Neutrophil (primary cell): ENCODE measurements at regions not wholly inside any gene's neighbourhood (a gene's known extent, or its start where the extent isn't known, plus 50 kb on each side); places are given as distances from the start of the nearest gene placed in this dataset.
"Not testable (repeated sequence)": the region's sequence is repeated elsewhere in the genome, so short reads cannot be mapped to it uniquely, and the experiment has no call there.

ENCODE experiments used
- H3K27ac ChIP-seq: fragments of 200-600 bp; sonication (generic); 2 replicates; pipeline ENCODE4 v1.5.1; 2016; ENCODE audit warnings: mild to moderate bottlenecking, moderate library complexity
- H3K27me3 ChIP-seq: fragments of 200-600 bp; sonication (generic); 2 replicates; pipeline ENCODE4 v1.6.0; 2016; ENCODE audit warnings: mild to moderate bottlenecking
- H3K36me3 ChIP-seq: fragments of 200-600 bp; sonication (generic); 2 replicates; pipeline ENCODE4 v1.5.1; 2017
- H3K4me1 ChIP-seq, 2 experiments: fragments of 200-600 bp in 1 of 2; sonication (generic) in 1 of 2; 1 replicate in 1 of 2; 2 replicates in 1 of 2; pipeline versions ENCODE4 v1.5.1 to v1.6.1; 2013 to 2016; ENCODE audit warnings: low read depth in 1 of 2, low read length in 1 of 2, mild to moderate bottlenecking in 1 of 2, moderate library complexity in 1 of 2; ENCODE audit not compliant: control insufficient read depth in 1 of 2, insufficient read depth in 1 of 2
- H3K4me3 ChIP-seq, 2 experiments: fragments of 200-600 bp in 1 of 2; sonication (generic) in 1 of 2; 1 replicate in 1 of 2; 2 replicates in 1 of 2; pipeline ENCODE4 v1.5.1; 2013 to 2016; ENCODE audit warnings: low read depth in 1 of 2, low read length in 1 of 2, mild to moderate bottlenecking in 1 of 2, moderate library complexity in 1 of 2
- H3K9me3 ChIP-seq: fragments of 200-600 bp; sonication (generic); 2 replicates; pipeline ENCODE4 v1.5.1; 2016
- CTCF ChIP-seq: fragments of 200-600 bp; sonication (generic); IDR thresholded peaks from 2 replicates; pipeline ENCODE4 v1.5.1; 2016; ENCODE audit warnings: antibody characterized with exemption

GRCh38 chr10:9147475-9147874, 1093.0 kb downstream of the GATA3 start:
- no peak overlapping the region for H3K4me3 ChIP-seq
- no peaks in the 10 kb centered on the region for H3K4me1 ChIP-seq
- H3K27ac ChIP-seq: no peak overlapping the region
- H3K9me3 ChIP-seq: no peaks in the 10 kb centered on the region
- no peak for TF ChIP-seq CTCF
- no peaks in the 10 kb centered on the region for H3K27me3 ChIP-seq
- no peaks in the 10 kb centered on the region for H3K36me3 ChIP-seq

GRCh38 chr10:9149134-9149533, 1094.6 kb downstream of the GATA3 start:
- Histone ChIP-seq H3K9me3 (no peaks in the 10 kb centered on the region), H3K36me3 (no peaks in the 10 kb centered on the region), H3K27ac (no peak overlapping the region), H3K27me3 (no peaks in the 10 kb centered on the region), H3K4me3 (no peak overlapping the region), H3K4me1 (no peaks in the 10 kb centered on the region)
- no peak for TF ChIP-seq CTCF

- not testable (repeated sequence) for H3K36me3 ChIP-seq, H3K9me3 ChIP-seq, H3K27me3 ChIP-seq, H3K27ac ChIP-seq, H3K4me3 ChIP-seq, H3K4me1 ChIP-seq
Measured at GRCh38 chr10:9153057-9153456, 1098.6 kb downstream of the GATA3 start.

- no peak overlapping the region for H3K27ac ChIP-seq
- H3K9me3 ChIP-seq: no peaks in the 10 kb centered on the region
- H3K27me3 ChIP-seq: no peaks in the 10 kb centered on the region
- TF ChIP-seq CTCF: no peak
- H3K36me3 ChIP-seq: no peaks in the 10 kb centered on the region
- no peaks in the 10 kb centered on the region for H3K4me1 ChIP-seq
- no peak overlapping the region for H3K4me3 ChIP-seq
Measured at GRCh38 chr10:9157656-9158055, 1103.2 kb downstream of the GATA3 start.

GRCh38 chr10:9158675-9159074, 1104.2 kb downstream of the GATA3 start:
- no peak overlapping the region for H3K4me3 ChIP-seq
- no peaks in the 10 kb centered on the region for H3K4me1 ChIP-seq
- no peak for TF ChIP-seq CTCF
- no peaks in the 10 kb centered on the region for H3K27me3 ChIP-seq
- no peaks in the 10 kb centered on the region for H3K9me3 ChIP-seq
- no peak overlapping the region for H3K27ac ChIP-seq
- H3K36me3 ChIP-seq: no peaks in the 10 kb centered on the region

GRCh38 chr10:9160275-9160674, 1105.8 kb downstream of the GATA3 start:
- Histone ChIP-seq H3K36me3 (no peaks in the 10 kb centered on the region), H3K27ac (no peak overlapping the region), H3K4me3 (no peak overlapping the region), H3K4me1 (no peaks in the 10 kb centered on the region), H3K27me3 (no peaks in the 10 kb centered on the region), H3K9me3 (no peaks in the 10 kb centered on the region)
- no peak for TF ChIP-seq CTCF
